ENCODE measurements at regions not wholly inside any gene's neighbourhood (a gene's known extent, or its start where the extent isn't known, plus 50 kb on each side); places are given as distances from the start of the nearest gene placed in this dataset.
A peak's percentile ranks its signal among the peaks of the same experiment; 100 is the strongest.
"Not testable (repeated sequence)": the region's sequence is repeated elsewhere in the genome, so short reads cannot be mapped to it uniquely, and the experiment has no call there.

DNA sequence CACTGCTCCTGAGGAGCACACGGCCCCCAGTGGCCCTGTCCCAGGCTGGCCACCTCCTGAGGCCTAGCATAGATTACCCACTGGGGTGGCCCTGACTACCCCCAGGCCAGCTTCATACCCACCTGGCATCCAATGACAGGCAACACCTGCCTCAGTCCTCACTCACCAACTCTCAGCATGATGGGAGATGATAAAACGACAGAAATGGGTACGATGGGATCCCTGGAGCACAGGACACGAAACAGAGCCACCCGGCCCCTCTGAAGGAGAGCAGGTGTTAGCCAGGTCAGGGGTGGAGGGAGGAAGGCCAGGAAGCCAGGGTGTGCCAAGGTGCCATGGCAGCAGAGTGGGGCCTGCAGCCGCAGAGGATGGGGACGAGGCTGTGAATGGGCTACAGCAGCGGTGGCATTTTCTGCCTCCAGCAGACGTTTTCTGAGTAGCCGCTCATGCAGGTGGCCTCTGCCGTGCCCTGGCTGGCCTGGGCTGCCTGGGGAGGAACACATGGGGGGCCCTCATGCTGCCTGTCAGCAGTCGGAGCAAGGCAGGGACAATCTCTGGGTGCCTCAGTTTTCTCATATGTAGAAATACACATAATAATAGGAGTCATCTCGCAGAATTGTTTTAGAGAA lies 50.2 kb upstream of the FGF3 start:
- peak; percentile 28 for DNase-seq (ENCODE audit: low spot score)
- ATAC-seq = no peak

DNA sequence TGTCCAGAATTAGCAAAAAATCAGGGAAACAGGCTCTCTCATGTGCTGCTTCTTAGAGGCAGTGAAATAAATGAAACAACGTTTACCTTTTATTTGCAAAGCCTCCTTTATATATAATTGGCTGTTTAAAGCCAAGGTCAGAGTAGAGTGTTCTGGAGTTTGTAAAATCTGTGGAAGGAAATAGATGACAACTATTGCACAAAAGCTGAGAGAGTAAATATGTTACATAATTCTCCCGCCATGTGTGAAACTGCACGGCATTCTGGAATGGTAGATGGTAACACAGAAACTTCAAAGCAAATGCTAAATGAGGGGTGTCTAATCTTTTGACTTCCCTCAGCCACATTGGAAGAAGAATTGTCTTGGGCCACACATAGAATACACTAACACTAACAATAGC lies 51.5 kb upstream of the FGF3 start:
- DNase-seq (ENCODE audit: low spot score) = no peak
- peak; percentile 54 for ATAC-seq

DNA sequence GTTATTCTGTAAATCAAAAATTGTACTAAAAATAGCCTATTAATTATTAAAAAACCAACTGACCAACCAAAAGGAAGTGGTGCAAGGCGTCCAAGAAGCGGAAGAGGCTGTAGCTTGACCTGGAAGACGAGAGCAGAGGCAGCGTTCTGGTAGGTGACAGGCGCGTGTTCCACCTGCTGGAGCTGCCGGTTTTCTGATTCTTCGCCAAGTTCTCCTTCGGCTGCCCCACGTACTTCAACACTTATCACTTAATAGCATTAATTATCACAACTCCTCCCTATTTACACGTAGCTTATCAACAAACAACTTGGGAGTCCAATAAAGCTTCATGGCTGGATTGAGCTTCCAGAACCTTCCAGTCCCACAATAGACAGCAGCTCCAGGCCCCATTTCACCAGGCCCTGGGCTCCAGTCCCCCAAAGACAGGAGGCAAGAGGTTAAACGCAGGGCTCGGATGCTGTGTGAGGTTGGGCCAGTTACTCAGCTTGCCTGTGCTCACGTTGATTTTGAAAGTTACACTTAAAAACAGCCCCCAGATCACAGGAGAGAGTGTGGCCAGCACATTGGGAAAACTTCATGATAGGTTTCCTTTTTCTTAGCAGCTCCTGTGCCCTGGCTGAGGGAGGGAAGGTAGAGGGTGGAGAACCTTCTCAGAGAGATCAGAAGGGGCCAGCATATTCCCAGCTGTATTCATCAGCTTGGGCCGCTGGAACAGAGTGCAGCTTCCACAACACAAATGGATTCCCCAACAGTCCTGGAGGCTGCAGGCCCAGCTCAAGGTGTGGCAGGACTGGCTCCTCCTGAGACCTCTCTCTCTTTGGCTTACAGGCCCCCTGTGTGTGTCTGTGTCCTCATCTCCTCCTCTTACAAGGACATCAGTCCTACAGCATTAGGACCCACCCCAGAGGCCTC lies 54.2 kb upstream of the FGF3 start:
- DNase-seq (ENCODE audit: low spot score) = peak; percentile 27
- ATAC-seq = no peak

DNA sequence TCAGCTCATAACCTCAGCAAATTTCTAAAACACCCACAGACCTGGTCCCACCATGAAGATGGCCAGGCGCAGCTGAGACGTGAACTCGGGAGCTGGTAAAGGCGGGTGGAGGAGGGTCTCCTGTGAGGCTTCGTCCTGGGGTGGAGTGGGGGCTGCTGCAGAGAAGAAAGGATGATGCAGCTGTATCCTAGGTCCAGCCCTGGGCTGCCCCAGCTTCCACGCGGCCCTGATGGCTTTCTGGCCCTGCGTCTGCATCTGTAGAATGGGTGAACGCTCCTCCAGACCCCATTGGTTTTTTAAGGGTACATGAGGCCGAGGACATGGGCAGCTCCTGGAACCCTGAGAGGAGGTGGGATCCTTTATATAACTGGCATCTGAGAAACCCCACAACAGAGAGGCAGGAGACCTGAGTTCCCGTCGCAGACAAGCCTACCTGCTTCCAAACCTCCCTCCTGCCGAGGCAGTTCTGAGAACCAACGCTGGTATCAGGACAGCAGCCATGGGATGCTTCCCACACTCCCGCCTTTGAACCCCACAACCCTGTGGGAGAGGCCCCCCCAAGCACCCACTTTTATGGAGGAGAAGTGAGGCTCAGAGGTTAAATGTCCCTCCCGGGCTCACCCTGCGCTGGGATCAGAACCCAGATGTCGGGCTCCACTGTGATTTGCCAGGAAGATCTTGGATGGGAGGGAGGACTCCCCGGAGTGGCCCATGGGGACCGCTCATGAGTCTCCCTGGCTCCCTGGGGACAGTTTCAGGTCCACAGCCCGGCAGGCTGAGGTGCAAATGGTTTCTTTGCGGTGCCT lies 55.2 kb upstream of the FGF3 start:
- peak; percentile 36 for DNase-seq (ENCODE audit: low spot score)
- no peak for ATAC-seq

DNA sequence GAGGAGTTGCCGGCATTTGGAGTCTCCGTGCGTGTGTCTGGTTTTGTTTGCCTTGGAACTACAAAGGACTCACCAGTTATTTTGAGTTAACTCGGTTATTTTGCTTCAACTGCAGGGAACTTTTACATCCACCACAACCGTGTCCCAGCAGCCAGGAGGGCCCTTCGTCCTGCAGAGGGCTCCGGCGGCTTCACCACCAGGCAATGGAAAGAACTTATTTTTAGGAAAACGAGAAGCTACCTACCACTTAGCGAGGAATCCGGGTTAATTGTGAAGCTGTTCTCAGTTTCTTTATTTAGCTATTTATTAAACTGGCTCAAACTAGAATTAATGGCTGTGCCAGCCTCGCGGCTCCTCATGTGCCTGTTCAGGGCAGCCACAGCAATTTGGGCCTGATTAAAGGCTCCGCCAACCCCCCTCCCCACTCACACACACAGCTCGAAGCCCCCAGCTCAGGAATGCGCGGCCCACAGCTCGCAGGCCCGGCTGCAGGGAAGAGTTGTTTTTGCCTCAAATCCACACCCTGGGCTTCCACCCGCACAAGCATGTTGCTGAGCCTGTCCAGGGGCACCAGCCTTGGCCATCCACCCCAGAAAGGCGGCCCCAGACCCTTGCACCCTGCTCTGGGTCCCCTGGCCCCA lies 55.9 kb upstream of the FGF3 start:
- peak; percentile 26 for DNase-seq (ENCODE audit: low spot score)

DNA sequence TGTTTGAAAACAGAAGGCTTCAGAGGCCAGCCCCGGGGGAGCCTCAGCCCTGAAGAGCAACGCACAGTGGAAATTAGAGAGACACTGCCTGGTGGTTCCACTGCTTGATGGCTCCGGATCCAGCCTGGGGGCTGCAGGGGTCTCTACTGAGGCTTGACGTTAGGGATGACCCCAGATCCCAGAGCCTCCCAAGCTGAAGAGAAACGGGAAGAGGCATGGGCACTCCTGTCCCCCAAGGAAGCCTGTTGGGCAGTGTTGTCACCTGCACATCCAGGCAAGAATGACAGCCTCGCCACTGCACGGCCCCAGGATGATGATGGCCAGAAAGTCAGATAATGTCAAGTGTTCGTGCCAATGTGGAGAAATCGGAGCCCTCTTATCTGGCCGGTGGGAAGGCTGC lies 56.8 kb upstream of the FGF3 start:
- ATAC-seq = no peak
- DNase-seq (ENCODE audit: low spot score) = peak; percentile 30

More for the DNA sequence above, 55.9 kb upstream of the FGF3 start:
- ATAC-seq = no peak

DNA sequence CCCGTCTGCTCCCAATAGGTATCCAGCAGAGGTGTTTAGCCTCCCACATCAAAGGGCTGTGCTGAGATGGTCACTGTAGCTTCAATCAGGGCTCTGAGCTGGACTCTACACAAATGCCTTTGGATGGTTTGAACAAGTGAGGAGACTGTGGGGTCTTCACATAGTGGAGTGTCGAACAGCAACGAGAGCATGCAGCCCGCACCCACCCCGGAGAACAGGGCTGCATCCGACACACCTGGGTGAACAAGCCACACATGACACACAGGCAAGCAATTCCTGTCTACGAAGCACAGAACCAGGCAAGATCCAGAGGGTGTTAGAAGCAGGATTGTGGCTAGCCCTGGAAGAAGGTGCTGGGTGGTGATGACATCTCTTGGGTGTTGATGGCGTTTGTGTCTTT lies 58.0 kb upstream of the FGF3 start:
- ATAC-seq (no peak), DNase-seq (ENCODE audit: low spot score) (peak; percentile 14)

DNA sequence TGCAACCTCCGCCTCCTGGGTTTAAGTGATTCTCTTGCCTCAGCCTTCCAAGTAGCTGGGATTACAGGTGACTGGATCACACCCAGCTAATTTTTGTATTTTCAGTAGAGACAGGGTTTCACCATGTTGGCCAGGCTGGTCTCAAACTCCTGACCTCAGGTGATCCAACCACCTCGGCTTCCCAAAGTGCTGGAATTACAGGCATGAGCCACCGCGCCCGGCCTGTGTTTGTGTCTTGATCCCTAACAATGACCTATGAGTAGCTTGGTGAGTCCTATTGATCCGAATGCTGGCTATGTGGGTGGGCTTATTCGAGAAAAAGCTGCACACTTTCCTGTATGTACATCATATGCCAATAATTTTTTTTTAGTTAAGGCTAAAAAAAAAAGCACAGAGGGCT lies 58.5 kb upstream of the FGF3 start:
- peak; percentile 23 for DNase-seq (ENCODE audit: low spot score)
- not testable (repeated sequence) for ATAC-seq

DNA sequence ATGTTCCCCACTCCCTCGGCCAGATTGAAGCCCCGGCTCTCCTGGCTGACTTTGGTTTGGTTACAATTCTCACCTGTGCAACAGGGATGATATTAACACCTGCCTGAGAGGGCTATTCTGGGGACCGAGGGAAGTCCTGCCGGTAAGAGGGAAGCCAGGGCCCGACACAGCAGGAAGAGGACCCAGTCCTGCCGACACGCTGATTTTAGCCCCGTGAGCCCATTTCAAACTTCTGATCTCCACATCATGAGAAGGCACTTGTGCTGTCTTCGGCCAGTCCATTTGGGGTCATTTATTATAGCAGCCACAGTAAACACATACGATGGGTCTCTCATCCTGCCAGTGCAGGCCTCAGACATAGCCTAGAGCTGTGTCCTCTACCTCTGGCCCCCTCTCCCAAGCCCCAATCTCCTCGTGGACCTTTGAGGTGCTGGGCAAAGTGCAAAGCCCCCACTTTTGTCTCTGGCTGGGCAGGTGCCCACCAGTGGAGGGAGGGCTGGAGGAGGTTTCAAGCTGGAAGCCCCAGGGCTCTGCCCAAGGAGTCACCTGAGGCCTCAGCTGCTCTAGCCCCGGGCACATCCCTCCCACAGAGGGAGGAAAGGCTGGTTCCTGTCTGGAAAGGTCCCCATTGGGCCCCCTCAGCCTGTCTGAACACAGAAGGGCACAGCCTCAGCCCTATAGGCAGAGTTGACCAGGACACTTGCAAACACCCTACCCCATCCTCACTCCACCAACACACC lies 59.1 kb upstream of the FGF3 start:
- ATAC-seq (no peak), DNase-seq (ENCODE audit: low spot score) (peak; percentile 28)

DNA sequence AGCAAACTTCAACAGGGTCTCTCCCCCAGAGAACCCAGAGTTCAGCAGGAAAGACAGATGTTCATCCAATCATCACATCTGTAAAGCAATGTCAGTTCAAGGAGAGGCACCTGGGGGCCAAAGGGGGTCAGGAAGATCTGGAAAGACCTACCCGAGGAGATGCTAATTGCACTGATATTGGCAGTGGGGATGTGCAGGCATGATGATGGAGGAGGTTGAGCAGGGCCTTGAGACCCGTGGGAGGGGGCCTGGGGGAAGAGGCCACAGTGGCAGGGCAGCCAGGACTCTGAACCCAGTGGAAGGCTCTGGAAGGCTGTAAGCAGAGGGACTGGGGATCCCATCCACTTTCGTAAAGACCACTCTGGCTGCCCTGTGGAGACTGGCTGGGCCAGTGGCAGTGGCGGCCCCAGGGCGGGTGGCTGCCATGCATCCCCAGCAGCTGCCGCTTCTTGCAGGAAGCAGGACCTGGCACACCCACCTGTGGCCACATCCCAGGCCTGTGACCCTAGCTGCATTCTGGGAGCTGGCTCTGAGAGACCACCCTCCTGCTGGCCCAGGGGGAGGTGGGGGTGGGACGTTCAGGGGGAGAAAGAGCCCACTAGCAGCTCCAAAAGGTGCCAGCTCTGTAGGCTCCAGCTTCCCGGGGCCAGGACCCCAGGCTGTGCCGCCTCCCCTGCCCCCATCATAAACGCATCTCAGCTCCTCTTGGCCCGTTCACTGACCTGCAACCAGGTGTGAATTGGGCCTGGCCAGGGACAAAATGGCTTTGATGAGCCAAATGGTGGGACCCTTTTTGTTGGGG lies 59.9 kb upstream of the FGF3 start:
- DNase-seq (ENCODE audit: low spot score) = peak; percentile 37

DNA sequence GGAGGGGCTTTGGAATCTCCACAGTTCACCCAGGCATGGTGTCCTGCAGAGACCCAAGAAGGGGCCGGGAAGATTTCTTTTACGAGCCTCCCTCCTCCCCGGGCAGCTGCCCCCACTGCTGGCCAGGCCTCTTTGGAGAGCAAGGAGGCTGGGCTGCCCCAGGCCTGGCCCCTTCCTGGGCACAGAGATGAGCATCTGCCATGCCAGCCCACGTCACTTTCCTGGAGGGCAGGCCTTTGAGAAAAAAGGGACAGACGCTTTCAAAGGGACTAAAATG lies 60.5 kb upstream of the FGF3 start:
- DNase-seq (ENCODE audit: low spot score) (no peak), ATAC-seq (no peak)

More for the DNA sequence above, 59.9 kb upstream of the FGF3 start:
- no peak for ATAC-seq

DNA sequence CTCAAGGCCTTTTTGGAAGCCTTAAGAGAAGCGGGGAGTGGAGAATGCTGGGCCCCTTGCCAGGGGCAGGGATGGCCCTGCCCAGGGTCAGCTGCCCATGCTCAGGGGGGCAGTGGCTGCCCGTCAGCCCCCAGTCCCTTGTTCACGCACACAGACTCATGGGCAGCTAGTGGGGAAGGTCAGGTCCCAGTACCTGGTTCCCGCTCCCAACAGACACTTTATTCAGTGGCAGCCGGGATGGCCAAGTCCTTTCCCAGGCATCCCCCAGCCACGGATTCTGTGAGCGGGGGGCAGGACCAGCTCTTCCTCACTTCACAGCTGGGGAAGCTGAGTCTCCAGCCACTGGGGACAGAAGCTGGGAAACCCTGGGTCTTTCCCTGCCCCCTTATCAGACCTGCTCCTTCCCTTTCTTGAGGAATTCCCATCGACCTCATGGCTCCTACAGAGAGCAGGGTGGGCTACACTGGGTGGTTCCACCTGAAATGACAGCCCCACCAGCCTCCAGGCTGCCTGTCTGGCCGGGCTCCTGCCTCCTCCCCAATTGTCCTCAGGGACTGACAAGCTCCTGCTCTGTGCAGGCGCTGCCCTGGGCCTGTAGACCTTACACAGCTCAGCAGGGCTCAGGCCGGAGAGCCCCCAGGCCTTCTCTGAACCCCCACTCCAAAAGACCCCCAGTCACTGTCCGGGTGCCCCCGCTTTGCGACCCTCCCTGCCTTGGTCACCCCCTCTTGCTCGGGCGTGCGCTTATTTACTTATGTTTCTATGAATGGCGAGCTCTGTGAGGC lies 61.0 kb upstream of the FGF3 start:
- ATAC-seq = no peak
- no peak for DNase-seq (ENCODE audit: low spot score)

DNA sequence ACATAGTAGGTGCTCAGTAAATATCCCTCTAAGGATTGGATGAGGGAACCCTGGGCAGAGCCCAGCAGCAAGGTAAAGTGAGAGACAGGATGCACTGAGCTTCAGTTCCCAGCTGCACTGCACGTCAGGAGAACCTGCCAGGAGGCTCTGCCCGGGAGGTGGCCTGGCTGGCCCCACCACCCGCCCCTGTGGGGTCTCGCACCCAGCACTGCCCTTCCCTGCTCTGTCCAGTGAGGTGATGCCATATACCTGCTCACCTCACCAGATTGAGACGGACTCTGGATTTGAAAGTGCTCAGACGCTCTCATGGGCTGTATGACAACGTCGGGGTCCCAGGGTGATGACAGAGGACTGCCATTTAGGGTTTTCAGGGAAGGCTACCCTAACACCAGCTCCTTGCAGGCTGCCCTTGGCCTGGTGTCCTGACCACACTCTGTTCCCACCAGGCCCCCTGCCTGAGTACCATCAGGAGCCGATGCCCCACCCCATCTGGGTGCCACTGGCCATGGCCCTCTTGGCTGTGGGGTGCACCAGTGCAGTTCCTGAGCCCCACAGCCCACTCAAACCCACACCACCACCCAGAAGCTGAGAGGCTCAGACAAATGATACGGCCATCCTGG lies 61.7 kb upstream of the FGF3 start:
- no peak for DNase-seq (ENCODE audit: low spot score)
- no peak for ATAC-seq

DNA sequence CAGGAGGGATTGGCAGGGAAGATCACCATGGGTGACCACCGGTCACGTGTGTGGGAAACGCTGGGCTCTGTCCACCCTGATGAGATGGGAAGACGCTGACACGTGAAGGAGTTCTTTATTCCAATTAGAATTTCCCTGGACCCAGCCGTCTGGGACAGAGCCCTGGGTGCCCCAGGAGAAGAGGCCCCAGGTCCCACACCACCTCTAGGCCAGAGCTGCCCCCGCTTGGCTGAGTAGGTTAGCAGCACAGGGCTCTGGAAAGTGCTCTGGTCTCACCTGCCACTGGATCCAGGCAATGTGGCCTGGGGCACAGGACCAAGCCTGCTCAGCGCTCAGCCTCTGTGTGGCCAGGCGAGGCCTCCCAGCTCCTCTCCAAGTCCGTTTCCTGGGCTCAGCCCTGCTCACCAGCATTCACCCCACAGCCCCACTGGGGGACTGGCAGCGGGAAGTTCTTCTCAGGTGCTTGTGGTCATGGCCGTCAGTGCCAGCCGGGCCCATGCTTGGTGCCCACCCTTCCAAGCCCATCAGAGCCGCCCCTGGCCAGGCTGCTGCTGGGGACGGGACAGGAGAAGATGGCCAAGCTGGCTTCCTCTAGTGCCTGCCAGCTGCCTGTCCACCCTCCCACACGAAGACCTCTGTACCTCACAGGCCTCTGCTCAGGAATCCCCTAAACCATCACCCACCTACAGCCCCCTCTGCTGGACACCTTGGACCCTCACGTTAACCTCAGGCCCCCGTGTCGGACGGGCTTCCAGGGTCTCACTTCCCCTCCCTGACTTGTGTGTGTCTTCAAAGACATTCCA lies 62.5 kb upstream of the FGF3 start:
- DNase-seq (ENCODE audit: low spot score) (no peak), ATAC-seq (no peak)

DNA sequence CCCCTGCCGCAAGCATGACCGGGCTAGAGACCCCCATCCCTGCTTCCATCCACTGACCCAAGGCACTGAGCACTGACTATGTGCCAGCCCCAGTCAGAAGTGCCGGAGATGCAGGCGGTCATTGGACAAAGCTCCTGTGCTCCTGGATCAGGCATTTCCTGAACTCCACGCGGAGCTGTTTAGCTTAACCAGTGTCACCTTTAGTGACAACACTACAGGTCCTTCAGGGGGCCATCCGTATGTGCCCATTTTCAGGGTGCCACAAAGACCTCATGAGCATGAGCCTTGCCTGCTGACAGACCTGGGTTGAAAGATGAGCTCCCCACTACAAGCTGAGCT lies 63.0 kb upstream of the FGF3 start:
- no peak for DNase-seq (ENCODE audit: low spot score)
- ATAC-seq = no peak

DNA sequence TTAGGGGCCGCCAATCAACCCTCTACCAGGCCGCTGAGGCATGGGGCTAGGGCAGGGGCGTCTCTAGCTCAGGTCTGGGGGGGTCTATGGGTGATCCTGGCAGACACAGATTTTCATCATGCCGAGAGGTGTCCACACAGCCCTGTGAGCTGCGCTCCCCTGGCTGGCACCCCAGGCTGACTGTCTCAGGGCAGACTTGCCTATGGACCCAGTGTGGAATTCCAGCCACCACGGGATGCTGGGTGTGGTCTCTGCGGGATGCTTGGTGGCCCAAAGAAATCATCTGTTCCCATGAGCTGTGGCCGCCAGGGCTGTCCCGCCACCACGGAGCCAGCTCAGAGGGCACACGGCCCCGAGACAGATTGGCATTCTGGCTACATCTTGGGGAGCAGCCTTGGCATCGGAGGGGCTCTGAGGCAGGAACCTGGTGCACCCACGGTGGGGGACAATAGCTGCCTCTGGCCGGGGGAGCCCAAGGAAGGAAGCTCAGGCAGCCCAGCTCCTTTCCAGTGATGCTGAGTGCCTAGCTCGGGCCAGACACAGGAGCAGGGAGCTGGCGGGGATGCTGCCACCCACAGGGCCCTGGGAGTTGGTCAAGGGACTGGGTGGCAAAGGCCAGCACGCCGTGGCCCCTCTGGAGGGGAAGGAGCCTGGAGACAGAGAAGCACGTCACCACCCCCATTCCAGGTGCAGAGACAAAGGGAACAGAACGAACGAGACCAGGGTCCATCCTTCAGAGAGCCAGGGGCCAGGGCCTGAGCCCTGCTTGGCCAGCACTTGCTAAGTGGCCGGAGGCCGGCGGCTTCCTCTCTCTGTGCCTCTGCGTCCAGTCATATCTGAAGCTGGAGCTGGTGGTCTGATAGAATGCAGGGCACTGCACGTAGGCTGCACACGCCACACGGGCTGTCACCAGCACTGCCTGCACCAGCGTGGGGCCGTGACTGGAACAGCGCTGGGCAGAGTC lies 64.4 kb upstream of the FGF3 start:
- ATAC-seq (no peak), DNase-seq (ENCODE audit: low spot score) (no peak)

DNA sequence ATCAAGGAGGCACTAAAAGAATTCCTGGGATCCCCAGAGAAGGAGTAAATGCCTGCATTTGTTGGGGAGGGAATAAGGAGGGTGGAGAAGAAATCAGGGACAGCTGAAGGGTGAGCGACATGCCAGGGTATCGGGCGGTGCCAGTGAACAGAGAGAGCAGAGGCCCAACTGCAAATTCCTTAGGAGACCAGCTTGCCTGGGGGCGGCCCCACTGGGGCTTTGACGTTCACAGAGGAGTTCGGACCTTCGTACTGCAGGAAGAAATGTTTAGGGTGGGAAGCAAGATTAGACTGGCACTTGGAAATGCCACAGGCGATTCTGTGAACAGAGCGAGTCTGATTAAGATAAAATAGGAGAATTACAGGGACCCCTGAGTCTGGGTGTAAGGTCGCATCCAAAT lies 65.1 kb upstream of the FGF3 start:
- ATAC-seq = no peak
- no peak for DNase-seq (ENCODE audit: low spot score)

Measured in left lobe of liver (tissue), 2 donors.